ENCODE measurements at regions not wholly inside any gene's neighbourhood (a gene's known extent, or its start where the extent isn't known, plus 50 kb on each side); places are given as distances from the start of the nearest gene placed in this dataset.

DNA sequence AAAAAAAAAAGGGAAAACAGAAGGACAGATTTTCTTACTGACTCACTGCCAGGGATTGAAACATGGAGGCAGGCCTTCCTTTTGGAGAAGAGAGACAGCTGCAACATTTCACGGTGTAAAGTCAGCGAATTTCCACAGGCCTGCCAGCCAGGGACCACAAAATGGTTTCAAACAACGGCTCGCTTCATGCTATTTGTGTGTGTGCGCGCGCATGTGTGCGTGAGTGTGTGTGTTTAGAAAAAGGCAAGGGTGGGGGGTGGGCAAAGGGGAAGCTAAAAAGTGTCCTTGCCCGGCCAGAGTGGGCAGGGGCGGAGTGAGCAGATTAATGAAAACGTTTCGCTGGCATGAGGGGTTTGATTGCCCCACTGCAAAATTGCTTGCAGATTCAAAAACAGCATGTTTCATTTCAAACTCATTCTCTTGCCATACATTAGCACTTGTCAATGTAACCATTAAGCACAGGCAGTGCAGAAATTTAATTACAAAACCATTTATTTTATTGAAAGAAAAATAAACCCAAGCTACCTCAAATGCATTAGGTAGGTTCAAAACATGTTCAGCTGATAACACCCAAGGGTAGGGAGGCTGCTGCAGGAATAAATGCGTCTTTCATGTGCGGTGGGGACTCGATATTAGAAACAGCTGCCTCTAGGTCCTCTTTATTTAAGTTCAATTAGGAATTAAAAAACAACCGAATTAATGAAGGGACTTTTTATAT, 182.1 kb upstream of the SIX2 start:
- no peak for TF ChIP-seq CTCF (IDR thresholded peaks at IDR 0.05)
- TF ChIP-seq POLR2A (IDR thresholded peaks at IDR 0.05): no peak

Measured in esophagus squamous epithelium (tissue), 4 donors.